COR-L47 (cell line): ENCODE measurements at regions not wholly inside any gene's neighbourhood (a gene's known extent, or its start where the extent isn't known, plus 50 kb on each side); places are given as distances from the start of the nearest gene placed in this dataset.

ENCODE experiments used
- DNase-seq: peaks from one replicate; lab custom pipeline; 2025; lab: John Stamatoyannopoulos, UW

- no peak for DNase-seq
These were observed 52.8 kb upstream of the EEPD1 start for GRCh38 chr7:36100226-36100625.

GRCh38 chr7:36100634-36101033 lies 52.4 kb upstream of the EEPD1 start:
- no peak for DNase-seq
